GM12878 (cell line): ENCODE measurements at regions not wholly inside any gene's neighbourhood (a gene's known extent, or its start where the extent isn't known, plus 50 kb on each side); places are given as distances from the start of the nearest gene placed in this dataset.

Experiments
- CREB1 ChIP-seq: IDR thresholded peaks from 2 replicates; pipeline ENCODE4 v1.6.1; 2012; ENCODE audit warnings: low read depth, mild to moderate bottlenecking, inconsistent platforms
- EP300 ChIP-seq, 2 experiments: fragments of 150-350 bp in 1 of 2; IDR thresholded peaks; 2 replicates each; pipeline ENCODE4 v1.6.1; 2011 to 2012; ENCODE audit warnings: low read depth in 2 of 2, low read length in 2 of 2, borderline replicate concordance in 1 of 2, improper control_type of control experiment in 1 of 2, inconsistent platforms in 1 of 2; ENCODE audit not compliant: control insufficient read depth in 1 of 2
- NBN ChIP-seq: fragments of 450-650 bp; IDR thresholded peaks from 2 replicates; pipeline ENCODE4 v1.6.1; 2016
- POLR2A ChIP-seq: IDR thresholded peaks from 2 replicates; pipeline ENCODE4 v1.6.1; 2011; ENCODE audit warnings: low read depth, mild to moderate bottlenecking, low read length
- POLR2AphosphoS2 ChIP-seq: IDR thresholded peaks from 2 replicates; pipeline ENCODE4 v1.6.1; 2011; ENCODE audit warnings: low read depth, mild to moderate bottlenecking, low read length, improper control_type of control experiment, moderate library complexity
- SUZ12 ChIP-seq: fragments of 200-600 bp; sonication (generic); IDR thresholded peaks from one replicate; pipeline ENCODE4 v1.6.1; 2018; ENCODE audit warnings: antibody characterized with exemption, mild to moderate bottlenecking; ENCODE audit not compliant: unreplicated experiment
- ZNF207 ChIP-seq: fragments of 450-650 bp; IDR thresholded peaks from 2 replicates; pipeline ENCODE4 v1.6.1; 2014; ENCODE audit warnings: antibody characterized with exemption, mild to moderate bottlenecking, borderline replicate concordance
- ZNF274 ChIP-seq: IDR thresholded peaks from one replicate; pipeline ENCODE4 v1.8.0; 2011; ENCODE audit not compliant: insufficient read length, insufficient read depth
- ZNF384 ChIP-seq: IDR thresholded peaks from 2 replicates; pipeline ENCODE4 v1.6.1; 2012; ENCODE audit warnings: low read depth, mild to moderate bottlenecking, low read length, improper control_type of control experiment, borderline replicate concordance
- TF ChIP-seq, protein P1 (sequence below), 3 experiments: IDR thresholded peaks in 2 of 3; conservative IDR thresholded peaks in 1 of 3; 2 replicates each; pipeline ENCODE4 v1.5.1; 2011; ENCODE audit warnings: low read depth in 3 of 3, low read length in 3 of 3, mild to moderate bottlenecking in 3 of 3, control low read depth in 2 of 3, moderate library complexity in 2 of 3, inconsistent platforms in 1 of 3, mixed read lengths in 1 of 3; ENCODE audit not compliant: control insufficient read depth in 2 of 3, insufficient read depth in 1 of 3; ENCODE audit errors: extremely low read depth in 1 of 3
- TF ChIP-seq, protein P2 (sequence below): IDR thresholded peaks from 2 replicates; pipeline ENCODE4 v1.6.1; 2012; ENCODE audit warnings: low read depth, low read length, improper control_type of control experiment

DNA sequence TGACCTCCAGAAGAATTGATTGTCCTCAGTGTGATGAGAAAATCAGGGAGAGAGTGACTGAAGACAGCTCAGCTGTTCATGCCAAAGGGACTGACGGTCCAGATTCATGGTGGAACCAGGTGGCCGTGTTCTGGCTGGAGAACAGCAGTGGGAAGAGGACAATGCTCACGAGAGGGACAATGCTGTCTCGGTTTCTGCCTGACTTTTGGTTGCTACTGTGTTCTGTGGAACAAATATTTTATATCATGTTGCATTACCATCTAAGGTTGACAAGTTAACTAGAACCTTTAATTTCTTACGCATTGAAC lies 58.0 kb upstream of the ULK4 start:
- TF ChIP-seq EP300 (IDR thresholded peaks at IDR 0.05; ENCODE audit: borderline replicate concordance in 1 of 2, control insufficient read depth in 1 of 2, low read depth in 2 of 2, low read length in 2 of 2) (no peak), CREB1 (no peak), POLR2AphosphoS2 (no peak), ZNF384 (no peak), POLR2A (no peak), ZNF274 (no peak), ZNF207 (no peak), NBN (no peak), SUZ12 (no peak)
- TF ChIP-seq, protein P1, sequence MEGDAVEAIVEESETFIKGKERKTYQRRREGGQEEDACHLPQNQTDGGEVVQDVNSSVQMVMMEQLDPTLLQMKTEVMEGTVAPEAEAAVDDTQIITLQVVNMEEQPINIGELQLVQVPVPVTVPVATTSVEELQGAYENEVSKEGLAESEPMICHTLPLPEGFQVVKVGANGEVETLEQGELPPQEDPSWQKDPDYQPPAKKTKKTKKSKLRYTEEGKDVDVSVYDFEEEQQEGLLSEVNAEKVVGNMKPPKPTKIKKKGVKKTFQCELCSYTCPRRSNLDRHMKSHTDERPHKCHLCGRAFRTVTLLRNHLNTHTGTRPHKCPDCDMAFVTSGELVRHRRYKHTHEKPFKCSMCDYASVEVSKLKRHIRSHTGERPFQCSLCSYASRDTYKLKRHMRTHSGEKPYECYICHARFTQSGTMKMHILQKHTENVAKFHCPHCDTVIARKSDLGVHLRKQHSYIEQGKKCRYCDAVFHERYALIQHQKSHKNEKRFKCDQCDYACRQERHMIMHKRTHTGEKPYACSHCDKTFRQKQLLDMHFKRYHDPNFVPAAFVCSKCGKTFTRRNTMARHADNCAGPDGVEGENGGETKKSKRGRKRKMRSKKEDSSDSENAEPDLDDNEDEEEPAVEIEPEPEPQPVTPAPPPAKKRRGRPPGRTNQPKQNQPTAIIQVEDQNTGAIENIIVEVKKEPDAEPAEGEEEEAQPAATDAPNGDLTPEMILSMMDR (IDR thresholded peaks at IDR 0.05 in 2 of 3, conservative IDR thresholded peaks at IDR 0.05 in 1 of 3; ENCODE audit: control insufficient read depth in 2 of 3, extremely low read depth in 1 of 3, insufficient read depth in 1 of 3, low read depth in 3 of 3, low read length in 3 of 3): no peak
- TF ChIP-seq, protein P2, sequence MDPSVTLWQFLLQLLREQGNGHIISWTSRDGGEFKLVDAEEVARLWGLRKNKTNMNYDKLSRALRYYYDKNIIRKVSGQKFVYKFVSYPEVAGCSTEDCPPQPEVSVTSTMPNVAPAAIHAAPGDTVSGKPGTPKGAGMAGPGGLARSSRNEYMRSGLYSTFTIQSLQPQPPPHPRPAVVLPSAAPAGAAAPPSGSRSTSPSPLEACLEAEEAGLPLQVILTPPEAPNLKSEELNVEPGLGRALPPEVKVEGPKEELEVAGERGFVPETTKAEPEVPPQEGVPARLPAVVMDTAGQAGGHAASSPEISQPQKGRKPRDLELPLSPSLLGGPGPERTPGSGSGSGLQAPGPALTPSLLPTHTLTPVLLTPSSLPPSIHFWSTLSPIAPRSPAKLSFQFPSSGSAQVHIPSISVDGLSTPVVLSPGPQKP: no peak
